ENCODE measurements at regions not wholly inside any gene's neighbourhood (a gene's known extent, or its start where the extent isn't known, plus 50 kb on each side); places are given as distances from the start of the nearest gene placed in this dataset.

DNA sequence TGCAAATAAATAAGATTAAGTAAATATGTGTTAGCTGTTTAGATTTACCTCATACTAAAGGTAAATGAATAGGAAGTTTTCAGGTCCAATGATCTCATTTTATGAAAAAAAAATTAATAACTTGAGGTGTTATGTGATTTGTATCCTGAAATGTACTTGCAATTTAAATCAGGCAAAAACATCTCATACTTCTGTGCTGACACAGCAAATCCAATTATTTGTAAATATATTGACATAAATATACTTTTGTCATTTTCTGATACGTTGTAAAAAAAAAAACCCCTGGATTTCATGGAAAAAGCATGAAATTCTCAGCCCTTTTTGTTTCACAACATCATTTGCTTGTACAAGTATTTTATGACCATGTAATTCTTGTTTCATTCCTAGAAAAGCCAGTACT is 184.1 kb upstream of the NCAM2 start:
- TF ChIP-seq MAX (IDR thresholded peaks at IDR 0.05), result no peak

- TF ChIP-seq RAD21 (IDR thresholded peaks at IDR 0.05; ENCODE audit: low read depth) (no peak), TEAD4 (IDR thresholded peaks at IDR 0.05) (no peak), MAX (IDR thresholded peaks at IDR 0.05) (no peak), YY1 (IDR thresholded peaks at IDR 0.05; ENCODE audit: low read depth) (no peak), NFIC (IDR thresholded peaks at IDR 0.05) (no peak), TAF1 (IDR thresholded peaks at IDR 0.05; ENCODE audit: low read depth) (no peak), FOXM1 (IDR thresholded peaks at IDR 0.05; ENCODE audit: borderline replicate concordance, low read depth) (no peak), EGR1 (IDR thresholded peaks at IDR 0.05) (no peak), TCF12 (IDR thresholded peaks at IDR 0.05; ENCODE audit: low read depth) (no peak), EP300 (IDR thresholded peaks at IDR 0.05; ENCODE audit: borderline replicate concordance) (no peak), CEBPB (IDR thresholded peaks at IDR 0.05) (no peak), ZBTB7A (IDR thresholded peaks at IDR 0.05; ENCODE audit: low read depth) (no peak)
- TF ChIP-seq, protein P1, sequence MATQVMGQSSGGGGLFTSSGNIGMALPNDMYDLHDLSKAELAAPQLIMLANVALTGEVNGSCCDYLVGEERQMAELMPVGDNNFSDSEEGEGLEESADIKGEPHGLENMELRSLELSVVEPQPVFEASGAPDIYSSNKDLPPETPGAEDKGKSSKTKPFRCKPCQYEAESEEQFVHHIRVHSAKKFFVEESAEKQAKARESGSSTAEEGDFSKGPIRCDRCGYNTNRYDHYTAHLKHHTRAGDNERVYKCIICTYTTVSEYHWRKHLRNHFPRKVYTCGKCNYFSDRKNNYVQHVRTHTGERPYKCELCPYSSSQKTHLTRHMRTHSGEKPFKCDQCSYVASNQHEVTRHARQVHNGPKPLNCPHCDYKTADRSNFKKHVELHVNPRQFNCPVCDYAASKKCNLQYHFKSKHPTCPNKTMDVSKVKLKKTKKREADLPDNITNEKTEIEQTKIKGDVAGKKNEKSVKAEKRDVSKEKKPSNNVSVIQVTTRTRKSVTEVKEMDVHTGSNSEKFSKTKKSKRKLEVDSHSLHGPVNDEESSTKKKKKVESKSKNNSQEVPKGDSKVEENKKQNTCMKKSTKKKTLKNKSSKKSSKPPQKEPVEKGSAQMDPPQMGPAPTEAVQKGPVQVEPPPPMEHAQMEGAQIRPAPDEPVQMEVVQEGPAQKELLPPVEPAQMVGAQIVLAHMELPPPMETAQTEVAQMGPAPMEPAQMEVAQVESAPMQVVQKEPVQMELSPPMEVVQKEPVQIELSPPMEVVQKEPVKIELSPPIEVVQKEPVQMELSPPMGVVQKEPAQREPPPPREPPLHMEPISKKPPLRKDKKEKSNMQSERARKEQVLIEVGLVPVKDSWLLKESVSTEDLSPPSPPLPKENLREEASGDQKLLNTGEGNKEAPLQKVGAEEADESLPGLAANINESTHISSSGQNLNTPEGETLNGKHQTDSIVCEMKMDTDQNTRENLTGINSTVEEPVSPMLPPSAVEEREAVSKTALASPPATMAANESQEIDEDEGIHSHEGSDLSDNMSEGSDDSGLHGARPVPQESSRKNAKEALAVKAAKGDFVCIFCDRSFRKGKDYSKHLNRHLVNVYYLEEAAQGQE (IDR thresholded peaks at IDR 0.05; ENCODE audit: low read depth), result no peak
- TF ChIP-seq, protein P2, sequence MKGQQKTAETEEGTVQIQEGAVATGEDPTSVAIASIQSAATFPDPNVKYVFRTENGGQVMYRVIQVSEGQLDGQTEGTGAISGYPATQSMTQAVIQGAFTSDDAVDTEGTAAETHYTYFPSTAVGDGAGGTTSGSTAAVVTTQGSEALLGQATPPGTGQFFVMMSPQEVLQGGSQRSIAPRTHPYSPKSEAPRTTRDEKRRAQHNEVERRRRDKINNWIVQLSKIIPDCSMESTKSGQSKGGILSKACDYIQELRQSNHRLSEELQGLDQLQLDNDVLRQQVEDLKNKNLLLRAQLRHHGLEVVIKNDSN (IDR thresholded peaks at IDR 0.05), result no peak
Observed at GRCh38 chr21:20822666-20823065, 175.5 kb upstream of the NCAM2 start.

DNA sequence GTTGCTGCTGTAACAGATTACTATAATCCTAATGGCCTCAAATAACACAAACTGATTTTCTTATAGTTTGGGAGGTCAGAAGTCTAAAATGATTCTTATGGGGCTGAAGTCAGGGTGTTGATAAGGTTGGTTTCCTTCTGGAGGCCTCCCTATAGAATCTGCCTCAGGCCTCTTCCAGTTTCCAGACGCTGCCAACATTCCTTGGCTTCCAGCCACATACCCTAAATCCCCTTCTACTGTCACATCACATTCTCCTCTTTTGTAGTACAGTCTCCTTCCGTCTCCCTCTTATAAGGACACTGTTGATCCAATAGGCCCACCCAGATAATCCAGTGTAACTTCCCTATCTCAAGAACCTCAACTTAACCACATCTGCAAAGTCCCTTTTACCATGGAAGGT is 145.3 kb upstream of the NCAM2 start:
- TF ChIP-seq EGR1 (IDR thresholded peaks at IDR 0.05) (no peak), CREB1 (IDR thresholded peaks at IDR 0.05; ENCODE audit: low read depth) (no peak), TEAD4 (IDR thresholded peaks at IDR 0.05) (no peak), RAD21 (IDR thresholded peaks at IDR 0.05; ENCODE audit: low read depth) (no peak), EP300 (IDR thresholded peaks at IDR 0.05; ENCODE audit: borderline replicate concordance) (no peak), MAX (IDR thresholded peaks at IDR 0.05) (no peak)
- TF ChIP-seq, protein P2 (IDR thresholded peaks at IDR 0.05), result no peak

DNA sequence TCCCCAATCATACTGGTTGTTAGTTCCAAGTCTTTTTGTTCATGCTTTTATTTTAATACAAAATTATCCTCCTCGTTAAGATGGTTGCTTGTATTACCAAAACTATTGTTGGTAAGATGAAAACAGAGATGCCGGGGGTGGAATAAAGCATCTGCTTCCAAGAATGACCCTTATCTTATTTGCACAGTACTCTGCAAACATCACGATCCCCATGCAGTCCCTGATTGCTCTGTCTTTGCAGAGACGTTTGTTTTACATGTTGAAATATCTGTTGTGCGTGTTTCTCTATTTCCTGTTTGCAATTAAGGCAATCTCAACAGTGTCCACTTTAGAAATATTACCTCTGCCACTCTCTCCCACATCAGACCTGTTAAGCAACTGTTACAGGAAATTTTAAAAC is 141.3 kb upstream of the NCAM2 start:
- no peak for TF ChIP-seq TCF12 (IDR thresholded peaks at IDR 0.05; ENCODE audit: low read depth)
- TF ChIP-seq, protein P2 (IDR thresholded peaks at IDR 0.05), result no peak
- TF ChIP-seq TEAD4 (IDR thresholded peaks at IDR 0.05), result no peak
- TF ChIP-seq NFIC (IDR thresholded peaks at IDR 0.05), result no peak
- no peak for TF ChIP-seq YY1 (IDR thresholded peaks at IDR 0.05; ENCODE audit: low read depth)
- no peak for TF ChIP-seq EP300 (IDR thresholded peaks at IDR 0.05; ENCODE audit: borderline replicate concordance)
- TF ChIP-seq CEBPB (IDR thresholded peaks at IDR 0.05), result no peak
- TF ChIP-seq ZBTB7A (IDR thresholded peaks at IDR 0.05; ENCODE audit: low read depth), result no peak
- TF ChIP-seq MAX (IDR thresholded peaks at IDR 0.05), result no peak
- TF ChIP-seq TAF1 (IDR thresholded peaks at IDR 0.05; ENCODE audit: low read depth), result no peak
- TF ChIP-seq RAD21 (IDR thresholded peaks at IDR 0.05; ENCODE audit: low read depth), result no peak
- no peak for TF ChIP-seq CREB1 (IDR thresholded peaks at IDR 0.05; ENCODE audit: low read depth)
- TF ChIP-seq EGR1 (IDR thresholded peaks at IDR 0.05), result no peak
- TF ChIP-seq, protein P1 (IDR thresholded peaks at IDR 0.05; ENCODE audit: low read depth), result no peak
- no peak for TF ChIP-seq FOXM1 (IDR thresholded peaks at IDR 0.05; ENCODE audit: borderline replicate concordance, low read depth)

DNA sequence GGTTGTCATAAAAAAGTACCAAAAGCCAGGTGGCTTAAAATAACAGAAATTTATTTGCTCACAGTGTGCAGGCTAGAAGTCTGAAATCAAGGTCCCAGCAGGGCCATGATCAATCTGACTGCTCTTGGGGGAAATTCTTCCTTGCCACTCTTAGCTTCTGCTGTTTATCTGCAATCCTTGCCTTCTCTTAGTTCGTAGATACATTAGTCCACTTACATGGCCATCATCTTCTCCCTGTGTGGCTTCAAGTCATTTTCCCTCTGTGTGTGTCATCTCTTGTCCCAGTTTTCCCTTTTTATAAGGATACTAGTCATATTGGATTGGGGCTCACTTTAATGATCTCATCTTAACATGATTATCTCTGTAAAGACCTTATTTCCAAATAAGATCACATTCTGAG is 124.0 kb upstream of the NCAM2 start:
- TF ChIP-seq YY1 (IDR thresholded peaks at IDR 0.05; ENCODE audit: low read depth) (no peak), TAF1 (IDR thresholded peaks at IDR 0.05; ENCODE audit: low read depth) (no peak), NFIC (IDR thresholded peaks at IDR 0.05) (no peak), EP300 (IDR thresholded peaks at IDR 0.05; ENCODE audit: borderline replicate concordance) (no peak), MAX (IDR thresholded peaks at IDR 0.05) (no peak), CEBPB (IDR thresholded peaks at IDR 0.05) (no peak), FOXM1 (IDR thresholded peaks at IDR 0.05; ENCODE audit: borderline replicate concordance, low read depth) (no peak), TEAD4 (IDR thresholded peaks at IDR 0.05) (no peak), TCF12 (IDR thresholded peaks at IDR 0.05; ENCODE audit: low read depth) (no peak), EGR1 (IDR thresholded peaks at IDR 0.05) (no peak), CREB1 (IDR thresholded peaks at IDR 0.05; ENCODE audit: low read depth) (no peak), RAD21 (IDR thresholded peaks at IDR 0.05; ENCODE audit: low read depth) (no peak), ZBTB7A (IDR thresholded peaks at IDR 0.05; ENCODE audit: low read depth) (no peak)
- TF ChIP-seq, protein P1 (IDR thresholded peaks at IDR 0.05; ENCODE audit: low read depth), result no peak
- TF ChIP-seq, protein P2 (IDR thresholded peaks at IDR 0.05), result no peak
